Activated CD4-positive, alpha-beta T cell treated with anti-CD3 and anti-CD28 coated beads for 48 hours (primary cell): ENCODE measurements at regions not wholly inside any gene's neighbourhood (a gene's known extent, or its start where the extent isn't known, plus 50 kb on each side); places are given as distances from the start of the nearest gene placed in this dataset.
"Not testable (repeated sequence)": the region's sequence is repeated elsewhere in the genome, so short reads cannot be mapped to it uniquely, and the experiment has no call there.

Experiments used
- DNase-seq: peaks from one replicate; pipeline ENCODE4 v3.0.0-alpha.2; 2020

DNA sequence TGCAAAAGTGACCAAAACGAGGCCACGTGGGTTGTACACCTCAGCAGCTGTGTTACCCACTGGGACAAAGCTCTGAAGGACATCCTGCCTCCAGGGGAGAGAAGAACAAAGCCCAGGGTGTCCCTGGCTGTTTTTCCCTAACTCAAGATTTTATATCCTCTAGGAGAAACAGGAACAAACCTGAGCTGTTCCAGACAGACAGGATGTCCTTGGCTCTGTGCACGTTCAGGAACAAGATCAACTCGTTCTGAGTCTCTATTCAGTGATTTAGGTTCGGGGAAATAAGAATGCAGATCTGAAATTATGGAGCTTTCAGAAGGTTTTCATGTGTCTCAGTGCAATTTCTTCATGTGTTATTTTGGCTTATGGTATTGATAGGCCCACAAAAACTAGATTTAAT, 465.3 kb downstream of the TMEM121 start:
- DNase-seq, result not testable (repeated sequence)

DNA sequence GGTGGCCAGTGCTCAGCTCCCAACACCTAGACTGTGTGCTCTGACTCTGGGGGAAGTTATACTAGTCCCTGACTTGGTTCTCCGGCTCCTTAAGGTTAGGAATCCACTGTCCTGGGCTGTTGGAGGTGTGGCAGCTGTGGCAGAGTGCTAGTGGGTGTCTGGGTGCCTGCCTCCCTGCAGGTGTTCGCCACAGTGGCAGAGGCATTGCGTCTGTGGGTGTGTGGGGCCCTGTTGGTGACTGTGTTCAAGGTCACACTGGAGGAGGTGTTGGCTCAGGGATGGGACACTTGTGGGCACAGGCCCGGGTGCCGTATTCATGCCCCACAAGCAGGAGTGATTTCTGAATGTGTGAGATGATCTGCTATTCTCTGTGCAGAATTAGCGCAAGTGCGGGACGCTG, 467.4 kb downstream of the TMEM121 start:
- DNase-seq, result no peak

DNA sequence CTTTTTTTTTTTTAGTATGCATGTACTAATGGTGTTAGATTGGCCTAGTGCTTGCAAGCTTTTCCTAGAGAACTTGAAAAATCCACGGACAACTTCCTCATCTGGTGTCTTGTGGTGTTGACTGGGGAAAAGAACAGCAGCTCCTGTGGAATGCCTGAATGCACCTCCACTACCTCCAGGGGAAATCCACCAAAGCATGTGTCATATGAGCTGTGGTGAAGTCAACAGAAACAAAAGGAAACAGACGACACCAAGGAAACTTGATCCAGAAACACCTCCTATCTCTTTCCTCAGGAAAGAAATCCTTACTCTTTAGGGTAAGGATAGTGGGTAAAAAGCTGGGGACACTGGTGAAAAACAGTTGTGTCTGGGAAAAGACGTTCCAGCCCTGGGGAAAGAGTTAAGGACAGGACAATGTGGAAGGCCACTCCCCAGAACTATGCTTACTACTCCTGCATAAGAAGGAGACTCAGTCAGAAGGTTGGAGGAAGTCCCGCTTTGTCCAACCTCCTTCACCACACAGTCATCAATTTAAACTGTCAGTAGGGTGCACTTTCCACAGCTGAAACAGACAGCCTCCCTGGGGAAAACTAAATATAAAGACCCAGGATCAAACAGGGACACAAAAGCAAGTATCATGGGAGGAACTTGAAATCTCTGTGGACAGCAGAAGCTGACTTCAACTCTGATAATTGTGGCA, 468.8 kb downstream of the TMEM121 start:
- DNase-seq, result not testable (repeated sequence)

DNA sequence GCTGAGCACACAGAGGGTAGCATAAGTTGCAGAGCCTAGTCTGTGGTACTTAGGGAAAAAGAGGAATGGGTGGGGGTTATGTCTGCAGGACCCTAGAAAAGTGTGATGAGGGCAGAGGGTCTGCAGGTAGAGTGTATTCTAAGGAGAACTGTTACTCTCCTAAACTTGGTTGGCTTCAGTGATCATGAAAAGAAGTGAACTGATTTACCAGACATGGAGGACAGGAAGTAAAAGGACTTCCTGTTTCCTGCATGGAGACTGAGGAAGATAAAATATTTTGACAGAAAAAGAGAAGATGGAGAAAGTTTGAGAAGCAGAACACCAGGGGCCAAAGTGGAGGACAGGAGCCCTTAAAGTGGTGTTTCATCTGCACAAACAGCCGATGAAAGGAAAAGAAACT, 472.2 kb downstream of the TMEM121 start:
- not testable (repeated sequence) for DNase-seq

DNA sequence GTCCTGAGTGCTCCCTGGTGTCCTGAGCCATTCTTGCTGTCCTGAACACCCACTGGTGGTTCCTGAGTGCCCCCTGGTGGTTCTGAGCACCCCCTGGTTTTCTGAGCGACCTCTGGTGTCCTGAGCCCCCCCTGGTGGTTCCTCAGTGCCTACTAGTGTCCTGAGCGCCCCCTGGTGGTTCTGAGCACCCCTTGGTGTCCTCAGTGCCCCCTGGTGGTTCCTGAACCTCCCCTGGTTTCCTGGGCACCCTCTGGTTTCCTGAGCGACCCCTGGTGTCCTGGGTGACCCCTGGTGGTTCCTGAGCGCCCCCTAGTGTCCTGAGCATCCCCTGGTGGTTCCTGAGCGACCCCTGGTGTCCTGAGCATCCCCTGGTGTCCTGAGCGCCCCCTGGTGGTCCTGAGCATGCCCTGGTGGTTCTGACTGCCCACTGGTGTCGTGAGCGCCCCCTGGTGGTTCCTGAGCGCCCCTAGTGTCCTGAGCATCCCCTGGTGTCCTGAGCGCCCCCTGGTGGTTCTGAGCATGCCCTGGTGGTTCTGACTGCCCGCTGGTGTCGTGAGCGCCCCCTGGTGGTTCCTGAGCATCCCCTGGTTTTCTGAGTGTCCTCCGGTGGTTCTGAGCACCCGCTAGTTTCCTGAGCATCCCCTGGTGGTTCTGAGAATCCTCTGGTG, 473.1 kb downstream of the TMEM121 start:
- DNase-seq, result peak; percentile 94

DNA sequence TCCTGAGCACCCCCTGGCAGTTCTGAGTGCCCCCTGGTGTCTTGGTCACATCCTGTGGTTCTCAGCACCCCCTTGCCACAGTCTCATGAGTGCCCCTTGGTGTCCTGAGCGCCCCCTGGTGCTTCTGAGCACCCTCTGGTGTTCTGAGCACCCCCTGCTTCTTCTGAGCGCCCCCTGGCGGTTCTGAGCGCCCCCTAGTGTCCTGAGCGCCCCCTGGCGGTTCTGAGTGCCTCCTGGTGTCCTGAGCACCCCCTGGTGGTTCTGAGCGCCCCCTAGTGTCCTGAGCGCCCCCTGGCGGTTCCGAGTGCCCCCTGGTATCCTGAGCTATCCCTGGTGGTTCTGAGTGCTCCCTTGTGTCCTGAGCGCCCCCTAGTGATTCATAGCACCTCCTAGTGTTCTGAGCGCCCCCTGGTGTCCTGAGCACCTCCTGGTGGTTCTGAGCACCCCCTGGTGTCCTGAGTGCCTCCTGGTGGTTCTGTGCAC, 473.7 kb downstream of the TMEM121 start:
- DNase-seq, result peak; percentile 89

DNA sequence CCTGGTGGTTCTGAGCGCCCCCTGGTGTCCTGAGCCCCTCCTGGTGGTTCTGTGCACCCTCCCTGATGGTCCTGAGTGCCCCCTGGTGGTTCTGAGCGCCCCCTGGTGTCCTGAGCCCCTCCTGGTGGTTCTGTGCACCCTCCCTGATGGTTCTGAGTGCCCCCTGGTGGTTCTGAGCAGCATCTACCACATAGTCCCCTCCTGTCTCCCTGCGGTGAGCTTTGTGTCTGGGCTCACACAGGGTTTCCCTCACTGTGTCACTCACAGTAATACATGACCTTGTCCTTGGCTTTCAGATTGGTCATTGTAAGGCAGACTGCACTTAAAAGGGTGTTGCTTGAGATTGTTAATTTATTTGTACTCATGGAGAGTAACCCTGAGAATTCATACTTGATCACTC, 474.9 kb downstream of the TMEM121 start:
- peak; percentile 65 for DNase-seq

DNA sequence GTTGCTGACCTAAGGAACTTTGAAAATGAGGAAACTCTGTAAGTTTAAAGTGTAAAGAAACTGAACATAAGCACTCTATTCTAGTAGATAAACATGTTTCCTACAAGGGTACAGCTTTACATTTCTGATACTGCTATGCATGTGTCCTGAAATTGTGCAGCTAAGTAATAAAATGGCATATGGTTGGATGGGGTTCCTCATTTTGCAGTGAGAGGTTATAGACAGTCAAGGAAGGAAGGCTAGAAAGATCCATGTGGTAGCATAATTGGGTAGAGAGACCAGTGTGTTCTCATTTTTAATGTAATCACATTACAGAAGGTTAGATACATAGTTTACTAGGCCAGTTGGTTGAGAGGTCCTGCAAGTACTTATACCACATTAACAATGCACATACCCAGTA, 477.0 kb downstream of the TMEM121 start:
- no peak for DNase-seq

DNA sequence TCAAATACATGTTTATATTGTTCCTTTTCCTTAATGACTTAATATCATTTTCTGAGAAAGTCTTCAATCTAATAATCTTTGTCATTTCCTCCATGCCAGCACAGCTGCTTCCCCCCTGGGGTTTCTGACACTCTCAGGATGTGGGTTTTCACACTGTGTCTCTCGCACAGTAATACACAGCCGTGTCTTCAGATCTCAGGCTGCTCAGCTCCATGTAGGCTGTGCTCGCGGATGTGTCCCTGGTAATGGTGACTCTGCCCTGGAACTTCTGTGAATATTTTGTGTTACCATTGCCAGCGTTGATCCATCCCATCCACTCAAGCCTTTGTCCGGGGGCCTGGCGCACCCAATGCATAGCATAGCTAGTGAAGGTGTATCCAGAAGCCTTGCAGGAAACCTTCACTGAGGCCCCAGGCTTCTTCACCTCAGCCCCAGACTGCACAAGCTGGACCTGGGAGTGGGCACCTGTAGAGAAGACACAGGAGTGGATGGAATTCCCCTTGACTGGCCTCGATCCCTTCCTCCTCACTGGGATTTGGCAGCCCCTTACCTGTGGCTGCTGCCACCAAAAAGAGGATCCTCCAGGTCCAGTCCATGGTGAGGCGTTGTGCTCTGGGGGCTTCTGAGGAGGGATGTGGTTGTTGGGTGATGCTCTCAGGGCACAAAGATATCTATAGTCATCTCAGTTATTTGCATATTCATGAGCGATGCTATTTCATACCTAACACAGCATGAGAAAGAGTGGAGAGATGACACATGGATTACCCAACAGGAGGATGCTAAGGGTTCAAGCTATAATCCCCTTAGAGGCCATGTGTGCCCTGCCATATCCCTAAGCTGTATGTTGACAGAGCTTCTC, 478.8 kb downstream of the TMEM121 start:
- DNase-seq, result peak; percentile 79

DNA sequence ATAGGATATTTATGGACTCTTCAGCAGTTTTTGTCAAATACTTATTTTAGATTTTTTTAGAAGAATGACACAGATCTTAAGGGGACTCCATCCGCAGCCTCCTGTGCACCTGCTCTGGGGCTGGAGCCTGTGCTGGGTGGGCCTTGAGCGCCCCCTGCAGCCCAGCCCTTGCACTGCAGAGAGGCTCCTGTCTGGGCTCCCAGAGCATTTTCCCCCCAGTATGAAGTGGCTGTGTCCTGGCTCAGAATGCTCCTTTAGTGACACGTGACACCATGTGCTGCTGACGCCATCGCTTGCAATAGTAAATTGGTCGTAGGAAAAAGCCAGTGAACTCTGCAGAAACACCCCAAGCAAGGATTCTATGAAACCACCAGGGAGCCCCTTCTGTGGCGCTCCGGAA, 479.7 kb downstream of the TMEM121 start:
- peak; percentile 81 for DNase-seq

DNA sequence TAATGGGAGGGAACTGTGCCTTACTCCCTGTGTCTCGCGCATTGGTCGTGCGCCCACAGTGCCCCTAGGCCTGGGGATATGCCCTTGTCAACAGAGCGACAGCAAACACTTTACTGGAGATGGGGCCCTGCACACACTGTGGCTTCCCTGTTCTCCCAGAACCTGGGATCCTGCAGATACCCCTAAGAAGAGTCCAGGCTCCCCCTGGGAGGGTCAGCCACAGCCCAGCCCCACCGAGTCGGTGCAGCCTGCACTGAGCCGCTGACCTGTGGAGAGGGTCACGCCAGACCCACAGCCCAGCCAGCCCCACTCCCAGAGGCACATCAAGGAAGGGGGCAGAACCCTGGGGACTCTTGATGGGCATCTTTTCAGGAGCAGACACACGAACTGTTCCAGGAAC, 480.3 kb downstream of the TMEM121 start:
- DNase-seq, result not testable (repeated sequence)

DNA sequence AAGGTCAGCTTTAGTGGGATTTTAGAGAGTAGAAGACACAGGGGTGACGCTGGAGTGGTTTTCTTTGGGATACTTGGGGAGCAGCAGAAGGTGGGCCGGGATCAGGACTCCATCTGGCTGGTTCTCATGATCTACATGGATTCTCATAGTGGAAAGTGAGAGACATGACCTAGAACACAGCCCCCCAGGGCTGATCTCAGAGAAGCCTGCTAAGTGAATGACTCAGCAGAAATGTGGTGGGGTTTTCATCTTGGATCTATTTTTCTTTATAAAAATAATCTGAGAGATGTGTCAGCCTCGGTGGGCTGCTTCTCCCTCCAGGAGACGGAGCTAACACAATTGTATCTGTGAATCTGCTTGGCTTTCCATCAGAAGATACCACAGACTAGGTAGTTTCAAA, 484.4 kb downstream of the TMEM121 start:
- DNase-seq, result no peak

DNA sequence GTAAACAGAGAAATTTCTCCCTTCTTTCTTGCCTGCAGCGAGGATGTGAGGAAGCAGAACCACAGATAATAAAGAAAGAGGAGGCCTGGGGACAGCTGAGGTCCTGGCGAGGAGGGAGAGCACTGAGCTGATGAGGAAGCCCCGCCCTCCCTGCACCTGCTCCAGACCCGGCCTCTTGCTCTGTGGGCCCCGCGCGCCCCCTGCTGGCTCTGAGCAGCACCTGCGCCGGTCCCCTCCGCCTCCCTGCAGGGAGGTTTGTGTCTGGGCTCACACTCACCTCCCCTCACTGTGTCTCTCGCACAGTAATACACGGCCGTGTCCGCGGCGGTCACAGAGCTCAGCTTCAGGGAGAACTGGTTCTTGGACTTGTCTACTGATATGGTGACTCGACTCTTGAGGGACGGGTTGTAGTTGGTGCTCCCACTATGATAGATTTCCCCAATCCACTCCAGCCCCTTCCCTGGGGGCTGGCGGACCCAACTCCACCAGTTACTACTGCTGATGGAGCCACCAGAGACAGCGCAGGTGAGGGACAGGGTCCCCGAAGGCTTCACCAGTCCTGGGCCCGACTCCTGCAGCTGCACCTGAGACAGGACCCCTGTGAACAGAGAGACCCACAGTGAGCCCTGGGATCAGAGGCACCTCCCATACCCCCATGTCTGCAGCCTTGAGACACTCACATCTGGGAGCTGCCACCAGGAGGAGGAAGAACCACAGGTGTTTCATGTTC, 485.4 kb downstream of the TMEM121 start:
- DNase-seq, result peak; percentile 87

DNA sequence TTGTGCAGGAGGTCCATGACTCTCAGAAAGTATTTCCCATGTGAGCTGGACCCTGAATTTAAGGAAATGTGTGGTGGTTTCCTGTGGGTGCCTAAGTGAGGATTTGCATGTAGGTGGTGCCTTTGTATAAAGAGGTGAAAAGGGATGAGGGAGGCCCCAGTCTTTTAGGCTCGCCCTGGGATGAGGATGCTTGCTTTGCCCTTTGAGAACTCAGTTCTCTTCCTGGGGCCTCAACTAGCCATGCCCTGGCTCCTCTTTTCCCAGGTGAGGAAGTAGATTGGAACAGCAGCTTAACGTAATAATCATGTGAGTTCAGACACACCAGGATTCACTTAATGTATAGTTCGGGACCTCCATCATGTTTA, 486.0 kb downstream of the TMEM121 start:
- not testable (repeated sequence) for DNase-seq

DNA sequence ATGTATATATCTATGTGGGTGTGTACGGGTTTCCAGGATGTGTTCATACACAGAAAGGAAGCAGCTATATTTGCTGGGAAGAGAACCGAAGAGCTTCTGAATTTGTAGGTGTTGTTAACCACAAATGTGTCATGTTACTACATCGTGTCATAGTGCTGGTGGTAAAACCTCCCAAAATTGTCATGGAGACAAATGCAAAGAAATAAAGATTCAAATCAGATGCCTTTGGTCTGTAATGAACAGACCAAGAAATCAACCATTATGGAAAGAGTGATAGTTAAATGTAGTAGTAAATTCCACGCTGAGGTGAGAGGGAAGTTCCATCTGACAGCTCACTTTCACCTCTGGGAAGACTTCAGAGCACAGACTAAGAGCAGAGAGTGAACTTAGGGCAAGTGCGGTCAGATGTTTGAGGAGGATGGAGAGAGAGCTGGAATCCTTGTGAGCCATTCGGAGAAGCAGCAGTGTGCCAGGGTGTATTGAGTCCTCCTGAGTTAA, 487.5 kb downstream of the TMEM121 start:
- peak; percentile 57 for DNase-seq

DNA sequence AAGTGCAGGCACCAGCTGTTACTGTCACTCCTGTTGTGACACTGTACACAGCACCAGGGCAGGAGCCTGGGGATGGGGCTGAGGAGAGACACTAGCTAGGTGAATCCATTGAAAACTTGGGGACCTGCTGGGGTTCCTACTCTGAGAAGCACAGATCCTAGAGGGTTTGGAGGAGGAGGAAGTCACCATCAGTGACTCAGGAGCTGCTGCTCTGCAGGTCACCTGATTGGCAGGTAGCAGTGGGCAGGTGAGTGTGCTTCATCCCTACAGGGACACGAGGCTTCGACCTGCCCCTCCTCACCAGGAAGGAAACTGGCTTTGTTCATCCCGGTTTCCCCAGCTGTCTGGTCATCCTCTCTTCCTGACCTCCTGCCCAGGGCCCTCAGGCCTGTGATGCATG, 491.6 kb downstream of the TMEM121 start:
- not testable (repeated sequence) for DNase-seq

DNA sequence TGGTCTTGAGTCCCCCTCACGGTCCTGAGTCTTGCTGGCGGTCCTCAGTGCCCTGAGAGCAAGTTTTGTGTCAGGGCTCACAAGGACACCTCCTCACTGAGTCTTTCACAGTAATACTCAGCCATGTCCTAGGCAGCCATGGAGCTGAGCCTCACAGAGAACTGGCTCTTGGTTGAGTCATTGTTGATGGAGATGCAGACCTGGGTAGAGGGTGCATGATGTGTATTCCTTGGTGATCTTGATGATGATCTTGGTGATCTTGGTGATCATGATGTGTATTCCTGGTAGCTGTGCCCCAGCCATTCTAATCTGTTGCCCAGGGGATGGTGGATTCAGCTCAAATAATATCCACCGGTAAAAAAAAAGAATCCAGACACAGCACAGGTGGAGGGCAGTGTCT, 495.4 kb downstream of the TMEM121 start:
- peak; percentile 45 for DNase-seq

DNA sequence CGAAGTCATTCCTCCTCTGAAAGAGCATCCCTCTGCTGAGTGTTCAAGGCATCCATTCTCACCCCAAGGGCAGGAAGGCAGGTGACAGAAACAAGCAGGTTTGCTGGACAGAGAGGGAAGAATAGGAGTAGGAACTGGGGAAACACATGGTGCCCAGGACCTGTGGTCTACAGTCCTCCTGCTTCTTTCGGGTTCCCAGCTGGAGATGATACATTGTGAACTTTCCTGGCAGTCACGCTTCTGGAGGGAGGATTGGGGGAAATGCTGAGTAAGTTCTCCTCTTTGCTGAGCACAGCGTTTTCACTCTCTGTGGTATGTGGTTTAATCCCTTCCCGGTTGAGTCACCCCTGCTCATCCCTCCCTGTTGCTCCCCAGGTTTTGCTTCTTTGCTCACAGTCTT, 496.3 kb downstream of the TMEM121 start:
- peak; percentile 50 for DNase-seq

DNA sequence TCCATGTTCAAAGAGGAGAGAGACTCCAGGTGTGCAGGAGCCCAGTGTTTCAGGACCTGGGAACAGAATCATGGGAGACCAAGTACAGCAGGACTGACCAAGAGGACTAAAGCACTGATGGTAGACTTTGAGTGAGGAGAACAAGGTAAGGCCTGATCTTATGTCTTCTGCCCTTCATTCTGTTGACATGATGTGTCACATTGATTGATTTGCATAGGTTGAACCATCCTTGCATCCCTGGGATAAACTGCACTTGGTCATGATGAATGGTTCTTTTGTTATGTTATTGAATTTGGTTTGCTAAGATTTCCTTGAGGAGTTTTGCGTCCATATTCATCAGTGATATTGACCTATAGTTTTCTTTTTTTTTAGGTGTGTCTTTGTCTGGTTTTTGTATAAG, 497.0 kb downstream of the TMEM121 start:
- DNase-seq, result no peak

DNA sequence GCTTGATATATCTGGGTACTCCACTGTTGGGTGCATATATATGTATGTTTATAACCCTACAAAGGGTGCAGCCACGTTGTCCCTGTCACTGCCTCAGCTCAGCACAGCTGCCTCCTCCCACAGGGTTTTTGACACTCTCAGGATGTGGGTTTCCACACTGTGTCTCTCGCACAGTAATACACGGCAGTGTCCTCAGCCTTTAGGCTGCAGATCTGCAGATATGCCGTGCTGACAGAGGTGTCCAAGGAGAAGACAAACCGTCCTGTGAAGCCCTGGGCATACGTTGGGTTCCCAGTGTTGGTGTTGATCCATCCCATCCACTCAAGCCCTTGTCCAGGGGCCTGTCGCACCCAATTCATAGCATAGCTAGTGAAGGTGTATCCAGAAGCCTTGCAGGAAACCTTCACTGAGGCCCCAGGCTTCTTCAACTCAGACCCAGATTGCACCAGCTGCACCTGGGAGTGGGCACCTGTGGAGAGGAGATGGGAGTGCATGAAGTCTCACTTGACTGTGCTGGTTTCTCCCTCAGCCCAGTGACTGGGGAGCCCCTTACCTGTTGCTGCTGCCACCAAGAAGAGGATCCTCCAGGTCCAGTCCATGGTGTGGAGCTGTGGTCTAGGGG, 498.7 kb downstream of the TMEM121 start:
- peak; percentile 64 for DNase-seq

DNA sequence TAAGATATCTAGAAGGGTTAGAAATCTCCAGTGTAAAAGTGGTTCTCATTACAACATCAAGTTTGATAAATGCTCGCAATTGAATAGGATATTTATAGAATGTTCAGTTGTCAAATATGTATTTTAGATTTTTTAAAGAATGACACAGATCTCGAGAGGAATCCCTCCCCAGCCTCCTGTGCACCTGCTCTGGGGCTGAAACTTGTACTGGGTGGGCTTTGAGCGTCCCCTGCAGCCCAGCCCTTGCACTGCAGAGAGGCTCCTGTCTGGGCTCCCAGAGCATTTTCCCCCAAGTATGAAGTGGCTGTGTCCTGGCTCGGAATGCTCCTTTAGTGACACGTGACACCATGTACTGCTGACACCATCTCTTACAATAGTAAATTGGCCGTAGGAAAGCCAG, 499.6 kb downstream of the TMEM121 start:
- no peak for DNase-seq

DNA sequence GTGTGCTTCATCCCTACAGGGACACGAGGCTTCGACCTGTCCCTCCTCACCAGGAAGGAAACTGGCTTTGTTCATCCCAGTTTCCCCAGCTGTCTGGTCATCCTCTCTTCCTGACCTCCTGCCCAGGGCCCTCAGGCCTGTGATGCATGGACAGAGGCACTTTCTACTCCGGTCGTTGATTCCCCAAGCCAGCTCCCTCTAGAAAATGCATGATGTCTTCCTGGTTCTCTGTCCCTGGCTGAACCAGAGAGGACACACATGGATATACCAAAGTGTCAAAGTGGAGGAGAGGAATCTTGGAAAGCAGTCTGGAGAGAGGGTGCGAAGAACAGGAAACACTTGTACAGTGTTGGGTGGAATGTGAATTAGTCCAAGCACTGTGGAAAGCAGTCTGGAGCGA, 501.4 kb downstream of the TMEM121 start:
- not testable (repeated sequence) for DNase-seq
